GM12892 (cell line): ENCODE measurements at regions not wholly inside any gene's neighbourhood (a gene's known extent, or its start where the extent isn't known, plus 50 kb on each side); places are given as distances from the start of the nearest gene placed in this dataset.

Experiments used
- POLR2A ChIP-seq: IDR thresholded peaks from 2 replicates; pipeline ENCODE4 v1.6.1; 2011; ENCODE audit warnings: low read depth, low read length, control low read depth
- POLR2AphosphoS5 ChIP-seq: IDR thresholded peaks from 2 replicates; pipeline ENCODE4 v1.6.1; 2011; ENCODE audit warnings: low read depth, low read length, control low read depth

DNA sequence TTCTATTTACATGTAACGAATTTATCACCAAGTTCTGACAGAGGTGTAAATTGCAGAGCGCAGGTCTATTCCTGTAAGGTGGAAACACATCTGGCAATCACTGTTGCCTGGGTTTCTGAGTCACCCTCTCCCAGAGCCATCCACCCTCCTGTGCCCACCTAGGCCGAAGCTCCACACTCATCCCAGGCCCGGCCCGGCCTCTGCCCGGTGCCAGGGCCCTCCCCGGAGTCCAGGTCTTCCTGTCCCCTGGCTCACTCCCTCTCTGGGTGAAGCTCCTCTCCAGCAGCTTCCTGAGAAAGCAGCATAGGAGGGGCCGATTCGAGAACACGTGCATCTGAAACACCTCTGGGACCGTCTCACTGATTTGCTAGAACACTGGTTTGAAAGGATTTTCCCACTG lies 308.2 kb downstream of the SHANK2 start:
- no peak for TF ChIP-seq POLR2A
- no peak for TF ChIP-seq POLR2AphosphoS5
